ENCODE measurements at regions not wholly inside any gene's neighbourhood (a gene's known extent, or its start where the extent isn't known, plus 50 kb on each side); places are given as distances from the start of the nearest gene placed in this dataset.

DNA sequence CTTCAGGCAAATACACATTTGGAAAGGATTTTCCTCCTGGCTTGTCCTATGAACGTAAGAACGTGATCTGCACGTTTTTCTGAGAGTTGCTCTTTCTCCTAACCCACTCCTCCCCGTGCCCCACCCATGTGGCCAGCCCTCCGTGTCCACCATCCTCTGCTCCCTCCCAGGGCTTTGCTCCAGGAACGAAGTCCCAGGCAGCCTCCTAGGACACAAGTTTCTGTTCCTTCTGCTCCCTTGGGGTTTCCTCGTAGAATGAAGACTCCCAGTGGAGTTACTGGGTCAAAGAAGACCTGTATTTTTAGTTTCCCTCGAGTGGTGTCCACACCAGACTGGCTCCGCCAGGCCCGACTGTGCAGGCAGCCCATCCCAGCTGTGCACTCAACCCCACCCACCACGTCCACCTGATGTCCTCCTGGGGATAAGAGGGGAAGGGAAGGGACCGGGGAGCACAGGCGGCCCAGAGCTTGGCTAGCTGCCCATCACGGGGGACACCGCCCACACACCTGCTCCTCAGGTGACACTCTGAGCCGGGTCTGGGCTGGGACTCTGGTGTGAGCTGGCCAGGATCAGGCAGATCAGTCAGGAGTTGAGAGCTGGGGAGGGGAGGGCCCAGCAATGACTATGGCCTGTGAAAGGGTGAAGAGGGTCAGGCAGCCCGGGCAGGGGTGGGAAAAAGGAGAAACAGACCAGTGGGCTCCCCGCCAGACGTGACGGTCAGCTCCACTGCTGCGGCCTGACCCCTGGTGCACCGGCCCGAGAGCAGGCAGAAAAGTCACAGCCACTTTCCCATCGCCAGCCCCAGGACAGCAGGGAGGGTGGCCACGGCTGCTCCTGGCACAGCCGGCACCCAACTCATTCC is 54.3 kb upstream of the PPP2R2D start:
- intact Hi-C loops (cut with micrococcal nuclease), result no loop called here
- Histone ChIP-seq H3F3A (ENCODE audit: low read length, unreplicated experiment) (no peaks in the 10 kb centered on the region), H3K36me3 (ENCODE audit: low read depth, low read length) (no peaks in the 10 kb centered on the region), H3K27me3 (ENCODE audit: low read length) (peaks cover 30% of the 10 kb centered on the region), H3K4me2 (ENCODE audit: low read length) (no peak overlapping the region), H3K27ac (ENCODE audit: low read length) (no peak overlapping the region), H3K9ac (ENCODE audit: low read length) (no peak overlapping the region), H2AFZ (ENCODE audit: low read length) (no peak overlapping the region), H4K20me1 (ENCODE audit: low read length) (no peaks in the 10 kb centered on the region), H3K9me2 (replicated peaks; ENCODE audit: low read length) (no peaks in the 10 kb centered on the region), H3K79me2 (ENCODE audit: low read length) (no peaks in the 10 kb centered on the region), H3K9me3 (ENCODE audit: low read length) (no peaks in the 10 kb centered on the region), H3K4me1 (ENCODE audit: insufficient read depth, low read length) (no peaks in the 10 kb centered on the region), H3K4me3 (ENCODE audit: low read length) (no peak overlapping the region)
- no TSS peak for BruUV-seq (replicated peaks)
- ATAC-seq, result no peak
- DNase-seq, result no peak
- TF ChIP-seq EZH2phosphoT487 (IDR thresholded peaks at IDR 0.05; ENCODE audit: borderline replicate concordance, low read length) (no peak), EZH2 (IDR thresholded peaks at IDR 0.05; ENCODE audit: low read length, unreplicated experiment) (no peak)
- TF ChIP-seq, protein P1, sequence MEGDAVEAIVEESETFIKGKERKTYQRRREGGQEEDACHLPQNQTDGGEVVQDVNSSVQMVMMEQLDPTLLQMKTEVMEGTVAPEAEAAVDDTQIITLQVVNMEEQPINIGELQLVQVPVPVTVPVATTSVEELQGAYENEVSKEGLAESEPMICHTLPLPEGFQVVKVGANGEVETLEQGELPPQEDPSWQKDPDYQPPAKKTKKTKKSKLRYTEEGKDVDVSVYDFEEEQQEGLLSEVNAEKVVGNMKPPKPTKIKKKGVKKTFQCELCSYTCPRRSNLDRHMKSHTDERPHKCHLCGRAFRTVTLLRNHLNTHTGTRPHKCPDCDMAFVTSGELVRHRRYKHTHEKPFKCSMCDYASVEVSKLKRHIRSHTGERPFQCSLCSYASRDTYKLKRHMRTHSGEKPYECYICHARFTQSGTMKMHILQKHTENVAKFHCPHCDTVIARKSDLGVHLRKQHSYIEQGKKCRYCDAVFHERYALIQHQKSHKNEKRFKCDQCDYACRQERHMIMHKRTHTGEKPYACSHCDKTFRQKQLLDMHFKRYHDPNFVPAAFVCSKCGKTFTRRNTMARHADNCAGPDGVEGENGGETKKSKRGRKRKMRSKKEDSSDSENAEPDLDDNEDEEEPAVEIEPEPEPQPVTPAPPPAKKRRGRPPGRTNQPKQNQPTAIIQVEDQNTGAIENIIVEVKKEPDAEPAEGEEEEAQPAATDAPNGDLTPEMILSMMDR (conservative IDR thresholded peaks at IDR 0.05; ENCODE audit: low read depth, low read length), result no peak
- POLR2A ChIA-PET (ENCODE audit: unreplicated experiment), result no interaction called here
- CTCF ChIA-PET, result no interaction called here

DNA sequence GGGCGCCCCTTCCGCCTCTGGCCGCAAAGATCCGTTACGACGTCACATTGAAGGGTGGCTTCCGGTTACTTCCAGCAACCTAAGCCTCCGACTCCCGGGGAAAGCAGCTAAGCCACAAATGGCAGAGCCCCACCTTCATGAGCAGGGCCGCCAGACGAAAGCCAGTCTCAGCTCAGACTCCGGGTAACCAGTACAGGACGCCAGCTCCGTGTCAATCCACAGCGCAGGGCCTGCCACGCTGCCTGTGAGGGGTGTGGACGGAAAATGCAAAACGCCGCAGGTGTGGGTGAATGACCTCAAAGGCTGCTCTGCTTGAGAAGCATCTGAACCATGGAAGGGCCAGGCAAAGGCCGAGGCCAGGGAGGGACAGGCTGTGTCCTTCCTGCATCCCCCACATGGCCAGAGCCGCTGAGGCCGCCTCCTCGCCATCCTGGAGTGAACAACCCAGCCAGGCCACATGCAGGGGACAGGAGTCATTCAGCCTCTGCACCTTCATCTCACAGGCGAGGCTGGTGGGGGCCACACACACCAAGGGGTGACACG is 53.5 kb upstream of the PPP2R2D start:
- Histone ChIP-seq H3K9me2 (replicated peaks; ENCODE audit: low read length) (no peaks in the 10 kb centered on the region), H4K20me1 (ENCODE audit: low read length) (no peaks in the 10 kb centered on the region), H3K4me1 (ENCODE audit: insufficient read depth, low read length) (no peaks in the 10 kb centered on the region), H3K9me3 (ENCODE audit: low read length) (no peaks in the 10 kb centered on the region), H3K9ac (ENCODE audit: low read length) (no peak overlapping the region), H3K27ac (ENCODE audit: low read length) (no peak overlapping the region), H3K36me3 (ENCODE audit: low read depth, low read length) (no peaks in the 10 kb centered on the region), H3K27me3 (ENCODE audit: low read length) (peaks cover 30% of the 10 kb centered on the region), H3K4me3 (ENCODE audit: low read length) (no peak overlapping the region), H2AFZ (ENCODE audit: low read length) (no peak overlapping the region), H3F3A (ENCODE audit: low read length, unreplicated experiment) (no peaks in the 10 kb centered on the region), H3K4me2 (ENCODE audit: low read length) (no peak overlapping the region), H3K79me2 (ENCODE audit: low read length) (no peaks in the 10 kb centered on the region)
- ATAC-seq (no peak), DNase-seq (no peak)
- POLR2A ChIA-PET (ENCODE audit: unreplicated experiment), result no interaction called here
- TF ChIP-seq EZH2 (IDR thresholded peaks at IDR 0.05; ENCODE audit: low read length, unreplicated experiment) (no peak), EZH2phosphoT487 (IDR thresholded peaks at IDR 0.05; ENCODE audit: borderline replicate concordance, low read length) (no peak)
- TF ChIP-seq, protein P1 (conservative IDR thresholded peaks at IDR 0.05; ENCODE audit: low read depth, low read length), result no peak
- intact Hi-C loops (cut with micrococcal nuclease), result no loop called here
- BruUV-seq (replicated peaks), result no TSS peak
- CTCF ChIA-PET, result no interaction called here

- no peak overlapping the region for H3K9ac ChIP-seq (ENCODE audit: low read length)
- H3F3A ChIP-seq (ENCODE audit: low read length, unreplicated experiment), result no peaks in the 10 kb centered on the region
- H3K36me3 ChIP-seq (ENCODE audit: low read depth, low read length), result no peaks in the 10 kb centered on the region
- no peaks in the 10 kb centered on the region for H3K9me3 ChIP-seq (ENCODE audit: low read length)
- TF ChIP-seq EZH2 (IDR thresholded peaks at IDR 0.05; ENCODE audit: low read length, unreplicated experiment) (no peak), EZH2phosphoT487 (IDR thresholded peaks at IDR 0.05; ENCODE audit: borderline replicate concordance, low read length) (no peak)
- TF ChIP-seq, protein P1 (conservative IDR thresholded peaks at IDR 0.05; ENCODE audit: low read depth, low read length), result no peak
- ATAC-seq (no peak), DNase-seq (no peak)
- ChIA-PET POLR2A (ENCODE audit: unreplicated experiment) (no interaction called here), CTCF (no interaction called here)
- H3K4me2 ChIP-seq (ENCODE audit: low read length), result no peak overlapping the region
- no TSS peak for BruUV-seq (replicated peaks)
- H3K27ac ChIP-seq (ENCODE audit: low read length), result no peak overlapping the region
- no peaks in the 10 kb centered on the region for H3K4me1 ChIP-seq (ENCODE audit: insufficient read depth, low read length)
- no peaks in the 10 kb centered on the region for H4K20me1 ChIP-seq (ENCODE audit: low read length)
- no peaks in the 10 kb centered on the region for H3K79me2 ChIP-seq (ENCODE audit: low read length)
- H3K9me2 ChIP-seq (replicated peaks; ENCODE audit: low read length), result no peaks in the 10 kb centered on the region
- H2AFZ ChIP-seq (ENCODE audit: low read length), result no peak overlapping the region
- intact Hi-C loops (cut with micrococcal nuclease), result no loop called here
- H3K4me3 ChIP-seq (ENCODE audit: low read length), result no peak overlapping the region
- peaks cover 30% of the 10 kb centered on the region for H3K27me3 ChIP-seq (ENCODE audit: low read length)
These were observed 52.5 kb upstream of the PPP2R2D start for GRCh38 chr10:131848296-131848695.
